Esophagus squamous epithelium (tissue), 4 donors: ENCODE measurements at regions not wholly inside any gene's neighbourhood (a gene's known extent, or its start where the extent isn't known, plus 50 kb on each side); places are given as distances from the start of the nearest gene placed in this dataset.

Experiments
- POLR2A ChIP-seq, 4 donors: fragments of 450-650 bp; IDR thresholded peaks; one replicate each; pipeline ENCODE4 v1.6.1; 2017; ENCODE audit warnings: antibody characterized with exemption in 4 of 4, mild to moderate bottlenecking in 4 of 4, moderate library complexity in 3 of 4
- TF ChIP-seq, protein P1 (sequence below), 6 experiments: fragments of 450-650 bp in 4 of 6; fragments of 200-600 bp in 2 of 6; sonication (generic) in 2 of 6; IDR thresholded peaks; one replicate each; pipeline ENCODE4 v1.5.1; 2016 to 2019; ENCODE audit warnings: antibody characterized with exemption in 6 of 6, mild to moderate bottlenecking in 4 of 6, moderate library complexity in 4 of 6

DNA sequence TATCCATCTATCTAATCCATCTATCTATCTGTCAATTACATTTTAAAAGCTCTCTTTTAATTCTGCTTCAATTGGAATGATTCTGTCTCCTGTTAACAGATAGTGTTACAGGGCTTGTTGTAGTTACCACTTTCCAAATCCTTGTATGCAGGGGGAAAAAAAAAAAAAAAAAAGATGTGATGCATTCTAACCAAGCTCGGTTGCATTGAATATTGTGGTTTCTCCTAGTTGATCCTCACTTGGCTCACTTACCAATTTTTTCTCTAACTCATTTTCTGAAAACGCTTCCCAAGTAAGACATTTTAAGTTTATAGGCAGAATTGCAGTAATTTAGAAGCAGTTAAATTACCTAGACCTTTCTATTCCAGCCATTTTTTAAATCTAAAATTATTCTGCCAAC is 327.9 kb upstream of the PITX2 start:
- no peak for TF ChIP-seq POLR2A (IDR thresholded peaks at IDR 0.05)
- TF ChIP-seq, protein P1, sequence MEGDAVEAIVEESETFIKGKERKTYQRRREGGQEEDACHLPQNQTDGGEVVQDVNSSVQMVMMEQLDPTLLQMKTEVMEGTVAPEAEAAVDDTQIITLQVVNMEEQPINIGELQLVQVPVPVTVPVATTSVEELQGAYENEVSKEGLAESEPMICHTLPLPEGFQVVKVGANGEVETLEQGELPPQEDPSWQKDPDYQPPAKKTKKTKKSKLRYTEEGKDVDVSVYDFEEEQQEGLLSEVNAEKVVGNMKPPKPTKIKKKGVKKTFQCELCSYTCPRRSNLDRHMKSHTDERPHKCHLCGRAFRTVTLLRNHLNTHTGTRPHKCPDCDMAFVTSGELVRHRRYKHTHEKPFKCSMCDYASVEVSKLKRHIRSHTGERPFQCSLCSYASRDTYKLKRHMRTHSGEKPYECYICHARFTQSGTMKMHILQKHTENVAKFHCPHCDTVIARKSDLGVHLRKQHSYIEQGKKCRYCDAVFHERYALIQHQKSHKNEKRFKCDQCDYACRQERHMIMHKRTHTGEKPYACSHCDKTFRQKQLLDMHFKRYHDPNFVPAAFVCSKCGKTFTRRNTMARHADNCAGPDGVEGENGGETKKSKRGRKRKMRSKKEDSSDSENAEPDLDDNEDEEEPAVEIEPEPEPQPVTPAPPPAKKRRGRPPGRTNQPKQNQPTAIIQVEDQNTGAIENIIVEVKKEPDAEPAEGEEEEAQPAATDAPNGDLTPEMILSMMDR (IDR thresholded peaks at IDR 0.05) = no peak
